OCI-LY3 (cell line): ENCODE measurements at regions not wholly inside any gene's neighbourhood (a gene's known extent, or its start where the extent isn't known, plus 50 kb on each side); places are given as distances from the start of the nearest gene placed in this dataset.

Source experiments
- H2AFZ ChIP-seq: fragments of 200-600, 300-600 bp; shearing (Covaris generic); 2 replicates; pipeline ENCODE4 v1.6.0; 2014; ENCODE audit warnings: antibody characterized with exemption, low read depth, low read length
- H3K27ac ChIP-seq: fragments of 200-600, 300-600 bp; sonication (generic); 2 replicates; pipeline ENCODE4 v1.5.1; 2014; ENCODE audit warnings: mild to moderate bottlenecking, low read length, moderate library complexity, mixed read lengths
- H3K27me3 ChIP-seq: fragments of 200-600, 300-600 bp; sonication (generic); 2 replicates; pipeline ENCODE4 v1.6.1; 2014; ENCODE audit warnings: low read depth, low read length, mixed read lengths
- H3K36me3 ChIP-seq: fragments of 200-600, 300-600 bp; sonication (generic); replicated peaks from 2 replicates; pipeline ENCODE3; 2014; ENCODE audit warnings: low read depth, low read length, mixed read lengths
- H3K4me1 ChIP-seq: fragments of 300-600, 200-600 bp; sonication (generic); 2 replicates; pipeline ENCODE4 v1.6.1; 2014; ENCODE audit warnings: low read length, mixed read lengths
- H3K4me2 ChIP-seq: fragments of 200-600, 300-600 bp; sonication (generic); 2 replicates; pipeline ENCODE4 v1.6.1; 2014; ENCODE audit warnings: low read length, mixed read lengths
- H3K4me3 ChIP-seq: fragments of 300-600, 200-600 bp; sonication (generic); 2 replicates; pipeline ENCODE4 v1.5.1; 2014; ENCODE audit warnings: antibody characterized with exemption, mild to moderate bottlenecking, low read length, moderate library complexity
- H3K79me2 ChIP-seq: fragments of 300-600, 200-600 bp; shearing (Covaris generic); 2 replicates; pipeline ENCODE4 v1.6.1; 2014; ENCODE audit warnings: mild to moderate bottlenecking, low read length, mixed read lengths
- H3K9ac ChIP-seq: fragments of 300-600, 200-600 bp; shearing (Covaris generic); 2 replicates; pipeline ENCODE4 v1.6.0; 2014; ENCODE audit warnings: mild to moderate bottlenecking, low read length, moderate library complexity
- H3K9me3 ChIP-seq: fragments of 200-600, 300-600 bp; shearing (Covaris generic); 2 replicates; pipeline ENCODE4 v1.6.1; 2014; ENCODE audit warnings: low read length, mixed read lengths; ENCODE audit not compliant: insufficient read depth
- H4K20me1 ChIP-seq: fragments of 200-600, 300-600 bp; sonication (generic); 2 replicates; pipeline ENCODE4 v1.6.1; 2016; ENCODE audit warnings: low read length, mixed read lengths; ENCODE audit not compliant: insufficient read depth
- EZH2phosphoT487 ChIP-seq: fragments of 200-600 bp; shearing (Covaris generic); IDR thresholded peaks from 2 replicates; pipeline ENCODE4 v1.6.1; 2018; ENCODE audit warnings: antibody characterized with exemption, mixed run types, low read depth
- TF ChIP-seq, protein P1 (sequence below): fragments of 200-600, 300-600 bp; sonication (generic); IDR thresholded peaks from 2 replicates; pipeline ENCODE4 v1.5.1; 2014; ENCODE audit warnings: antibody characterized with exemption, low read length, low read depth

DNA sequence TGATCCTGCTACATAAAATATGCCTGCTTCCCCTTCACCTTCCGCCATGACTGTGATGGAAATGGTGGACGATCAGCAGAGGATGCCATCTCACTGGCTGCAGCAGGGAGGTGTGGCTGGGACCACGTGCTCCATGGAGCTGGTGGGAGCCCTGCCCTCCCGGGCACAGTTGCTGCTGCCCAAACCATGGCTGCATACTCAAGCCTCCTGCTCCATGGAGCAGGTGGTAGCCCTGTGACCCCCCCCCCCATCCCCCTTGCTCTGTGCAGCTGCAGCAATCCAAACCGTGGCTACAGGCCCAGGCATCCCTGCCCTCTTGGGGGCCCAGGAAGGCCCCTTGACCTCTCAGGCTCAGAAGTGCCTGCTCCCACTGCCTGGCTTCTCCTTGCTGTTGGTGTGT is 597.5 kb upstream of the LMO3 start:
- no peak for TF ChIP-seq EZH2phosphoT487
- TF ChIP-seq, protein P1, sequence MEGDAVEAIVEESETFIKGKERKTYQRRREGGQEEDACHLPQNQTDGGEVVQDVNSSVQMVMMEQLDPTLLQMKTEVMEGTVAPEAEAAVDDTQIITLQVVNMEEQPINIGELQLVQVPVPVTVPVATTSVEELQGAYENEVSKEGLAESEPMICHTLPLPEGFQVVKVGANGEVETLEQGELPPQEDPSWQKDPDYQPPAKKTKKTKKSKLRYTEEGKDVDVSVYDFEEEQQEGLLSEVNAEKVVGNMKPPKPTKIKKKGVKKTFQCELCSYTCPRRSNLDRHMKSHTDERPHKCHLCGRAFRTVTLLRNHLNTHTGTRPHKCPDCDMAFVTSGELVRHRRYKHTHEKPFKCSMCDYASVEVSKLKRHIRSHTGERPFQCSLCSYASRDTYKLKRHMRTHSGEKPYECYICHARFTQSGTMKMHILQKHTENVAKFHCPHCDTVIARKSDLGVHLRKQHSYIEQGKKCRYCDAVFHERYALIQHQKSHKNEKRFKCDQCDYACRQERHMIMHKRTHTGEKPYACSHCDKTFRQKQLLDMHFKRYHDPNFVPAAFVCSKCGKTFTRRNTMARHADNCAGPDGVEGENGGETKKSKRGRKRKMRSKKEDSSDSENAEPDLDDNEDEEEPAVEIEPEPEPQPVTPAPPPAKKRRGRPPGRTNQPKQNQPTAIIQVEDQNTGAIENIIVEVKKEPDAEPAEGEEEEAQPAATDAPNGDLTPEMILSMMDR: no peak

DNA sequence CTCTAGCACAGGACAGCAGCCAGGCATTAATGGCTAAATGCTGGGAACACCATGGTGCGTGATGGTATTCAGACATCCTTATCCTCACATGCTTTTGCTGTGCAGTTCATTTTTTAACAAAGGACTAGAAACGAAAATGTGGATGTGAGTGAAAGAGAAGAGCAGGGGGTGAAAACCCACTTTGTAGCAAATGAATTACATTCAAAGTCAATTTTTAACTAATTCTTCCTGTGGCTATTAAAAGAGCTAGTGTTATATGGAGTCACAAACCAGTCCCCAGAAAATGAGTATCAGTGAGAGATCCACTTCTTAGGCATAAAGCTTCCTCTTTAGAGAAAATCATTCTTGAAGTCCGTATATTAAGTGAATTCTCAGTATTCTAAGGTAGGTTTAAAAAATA is 592.0 kb upstream of the LMO3 start:
- no peak for TF ChIP-seq EZH2phosphoT487
- TF ChIP-seq, protein P1: no peak
- no peaks in the 10 kb centered on the region for H3K27me3 ChIP-seq
- H3K4me3 ChIP-seq: no peak overlapping the region
- H3K36me3 ChIP-seq: no peaks in the 10 kb centered on the region
- no peak overlapping the region for H3K4me2 ChIP-seq
- H3K9me3 ChIP-seq: no peaks in the 10 kb centered on the region
- no peak overlapping the region for H3K27ac ChIP-seq
- no peaks in the 10 kb centered on the region for H3K79me2 ChIP-seq
- no peaks in the 10 kb centered on the region for H4K20me1 ChIP-seq
- H2AFZ ChIP-seq: no peak overlapping the region
- H3K9ac ChIP-seq: no peak overlapping the region
- no peaks in the 10 kb centered on the region for H3K4me1 ChIP-seq

More for the DNA sequence above, 597.5 kb upstream of the LMO3 start:
- no peak overlapping the region for H3K4me3 ChIP-seq
- H3K9me3 ChIP-seq: no peaks in the 10 kb centered on the region
- no peaks in the 10 kb centered on the region for H3K4me1 ChIP-seq
- no peak overlapping the region for H3K9ac ChIP-seq
- no peak overlapping the region for H2AFZ ChIP-seq
- no peak overlapping the region for H3K27ac ChIP-seq
- no peaks in the 10 kb centered on the region for H3K79me2 ChIP-seq
- no peaks in the 10 kb centered on the region for H3K36me3 ChIP-seq
- no peak overlapping the region for H3K4me2 ChIP-seq
- no peaks in the 10 kb centered on the region for H4K20me1 ChIP-seq
- H3K27me3 ChIP-seq: no peaks in the 10 kb centered on the region

GRCh38 chr12:17192721-17193120 is 586.8 kb upstream of the LMO3 start:
- Histone ChIP-seq H3K4me2 (no peak overlapping the region), H2AFZ (no peak overlapping the region)
- no peak for TF ChIP-seq EZH2phosphoT487
- TF ChIP-seq, protein P1: no peak

GRCh38 chr12:17169726-17170471 is 563.9 kb upstream of the LMO3 start:
- peak overlapping the region; percentile 39 for H3K4me2 ChIP-seq
- no peaks in the 10 kb centered on the region for H3K27me3 ChIP-seq
- no peak for TF ChIP-seq EZH2phosphoT487
- TF ChIP-seq, protein P1: no peak
- H3K27ac ChIP-seq: no peak overlapping the region
- H4K20me1 ChIP-seq: no peaks in the 10 kb centered on the region
- no peak overlapping the region for H3K4me3 ChIP-seq
- H3K79me2 ChIP-seq: no peaks in the 10 kb centered on the region
- no peaks in the 10 kb centered on the region for H3K4me1 ChIP-seq
- H3K9ac ChIP-seq: no peak overlapping the region
- no peaks in the 10 kb centered on the region for H3K36me3 ChIP-seq
- no peaks in the 10 kb centered on the region for H3K9me3 ChIP-seq
- peak overlapping the region; percentile 59; the same call in 1 of the 2 replicates for H2AFZ ChIP-seq

More at GRCh38 chr12:17192721-17193120, 586.8 kb upstream of the LMO3 start:
- Histone ChIP-seq H3K79me2 (no peaks in the 10 kb centered on the region), H3K4me3 (no peak overlapping the region), H3K27me3 (no peaks in the 10 kb centered on the region), H3K9me3 (no peaks in the 10 kb centered on the region), H3K4me1 (no peaks in the 10 kb centered on the region), H3K9ac (no peak overlapping the region), H3K27ac (no peak overlapping the region), H4K20me1 (no peaks in the 10 kb centered on the region), H3K36me3 (no peaks in the 10 kb centered on the region)
